Stimulated activated naive CD4-positive, alpha-beta T cell (primary cell): ENCODE measurements at regions not wholly inside any gene's neighbourhood (a gene's known extent, or its start where the extent isn't known, plus 50 kb on each side); places are given as distances from the start of the nearest gene placed in this dataset.
"Not testable (repeated sequence)": the region's sequence is repeated elsewhere in the genome, so short reads cannot be mapped to it uniquely, and the experiment has no call there.

Source experiments
- DNase-seq, 6 experiments: peaks; one replicate each; lab custom pipeline; 2025; lab: John Stamatoyannopoulos, UW

- DNase-seq: no peak
Measured at GRCh38 chr7:106562711-106563366, 98.1 kb downstream of the CCDC71L start.

GRCh38 chr7:106561666-106562411 is 99.1 kb downstream of the CCDC71L start:
- DNase-seq: no peak

GRCh38 chr7:106561151-106561550 is 99.8 kb downstream of the CCDC71L start:
- DNase-seq: no peak

GRCh38 chr7:106560482-106560881 is 100.5 kb downstream of the CCDC71L start:
- DNase-seq: no peak

GRCh38 chr7:106556244-106556643 is 104.7 kb downstream of the CCDC71L start:
- not testable (repeated sequence) for DNase-seq

- DNase-seq: not testable (repeated sequence)
Measured at GRCh38 chr7:106554623-106555022, 106.3 kb downstream of the CCDC71L start.

GRCh38 chr7:106553446-106553836 is 107.5 kb downstream of the CCDC71L start:
- no peak for DNase-seq

GRCh38 chr7:106552645-106553445 is 108.1 kb downstream of the CCDC71L start:
- no peak for DNase-seq

GRCh38 chr7:106551936-106552335 is 109.0 kb downstream of the CCDC71L start:
- DNase-seq: no peak

- DNase-seq: no peak
Measured at GRCh38 chr7:106548491-106548890, 112.5 kb downstream of the CCDC71L start.

GRCh38 chr7:106545275-106545674 is 115.7 kb downstream of the CCDC71L start:
- DNase-seq: no peak

- no peak for DNase-seq
Measured at GRCh38 chr7:106543221-106543757, 117.7 kb downstream of the CCDC71L start.

GRCh38 chr7:106542550-106543220 is 118.3 kb downstream of the CCDC71L start:
- peak in 2 of 6 experiments; percentile 6 to 28 for DNase-seq

GRCh38 chr7:106538638-106539037 is 122.3 kb downstream of the CCDC71L start:
- DNase-seq: no peak

GRCh38 chr7:106537119-106537518 is 123.8 kb downstream of the CCDC71L start:
- no peak for DNase-seq

GRCh38 chr7:106536079-106536478 is 124.9 kb downstream of the CCDC71L start:
- no peak for DNase-seq

GRCh38 chr7:106535234-106535932 is 125.6 kb downstream of the CCDC71L start:
- DNase-seq: no peak

- DNase-seq: no peak
Measured at GRCh38 chr7:106534271-106534846, 126.6 kb downstream of the CCDC71L start.

GRCh38 chr7:106530183-106530582 is 130.8 kb downstream of the CCDC71L start:
- DNase-seq: not testable (repeated sequence)

GRCh38 chr7:106526617-106527016 is 134.3 kb downstream of the CCDC71L start:
- DNase-seq: not testable (repeated sequence)

- DNase-seq: no peak
Measured at GRCh38 chr7:106524690-106525059, 136.3 kb downstream of the CCDC71L start.
